ENCODE measurements at regions not wholly inside any gene's neighbourhood (a gene's known extent, or its start where the extent isn't known, plus 50 kb on each side); places are given as distances from the start of the nearest gene placed in this dataset.
"Not testable (repeated sequence)": the region's sequence is repeated elsewhere in the genome, so short reads cannot be mapped to it uniquely, and the experiment has no call there.

- Mint-ChIP-seq H3K4me3 (peak overlapping the region; percentile 73), H3K4me1 (peaks cover 95% of the 10 kb centered on the region), H3K36me3 (peaks cover 34% of the 10 kb centered on the region), H3K27ac (peak overlapping the region; percentile 88)
- H3K9me3 Mint-ChIP-seq, H3K27me3 Mint-ChIP-seq: not testable (repeated sequence)
- peak; percentile 86 for ATAC-seq
These were observed 104.0 kb upstream of the EPB41L4A start for GRCh38 chr5:112522891-112523673.

- H3K9me3 Mint-ChIP-seq, H3K27me3 Mint-ChIP-seq: not testable (repeated sequence)
- Mint-ChIP-seq H3K27ac (peak overlapping the region; percentile 88), H3K4me1 (peaks cover 95% of the 10 kb centered on the region), H3K4me3 (peak overlapping the region; percentile 73), H3K36me3 (peaks cover 28% of the 10 kb centered on the region)
- ATAC-seq = peak; percentile 88
These were observed 104.7 kb upstream of the EPB41L4A start for GRCh38 chr5:112523674-112524263.

GRCh38 chr5:112525217-112525616 is 106.1 kb upstream of the EPB41L4A start:
- Mint-ChIP-seq H3K4me3 (peak overlapping the region; percentile 73), H3K27ac (peak overlapping the region; percentile 88), H3K9me3 (peaks cover 4% of the 10 kb centered on the region), H3K4me1 (peaks cover 93% of the 10 kb centered on the region), H3K27me3 (no peaks in the 10 kb centered on the region), H3K36me3 (peaks cover 21% of the 10 kb centered on the region)
- no peak for ATAC-seq

GRCh38 chr5:112528928-112529327 is 109.9 kb upstream of the EPB41L4A start:
- no peak for ATAC-seq
- Mint-ChIP-seq H3K4me1 (peaks cover 80% of the 10 kb centered on the region), H3K4me3 (no peak overlapping the region), H3K9me3 (peaks cover 2% of the 10 kb centered on the region), H3K27ac (peak overlapping the region; percentile 62), H3K36me3 (peaks cover 8% of the 10 kb centered on the region), H3K27me3 (no peaks in the 10 kb centered on the region)

- H3K27ac Mint-ChIP-seq = peak overlapping the region; percentile 36
- H3K36me3 Mint-ChIP-seq = peaks cover 8% of the 10 kb centered on the region
- H3K4me3 Mint-ChIP-seq = no peak overlapping the region
- peaks cover 2% of the 10 kb centered on the region for H3K9me3 Mint-ChIP-seq
- H3K27me3 Mint-ChIP-seq = no peaks in the 10 kb centered on the region
- ATAC-seq = no peak
- H3K4me1 Mint-ChIP-seq = peaks cover 80% of the 10 kb centered on the region
These were observed 110.4 kb upstream of the EPB41L4A start for GRCh38 chr5:112529525-112529924.

GRCh38 chr5:112532654-112533360 is 113.7 kb upstream of the EPB41L4A start:
- Mint-ChIP-seq H3K4me1 (peaks cover 63% of the 10 kb centered on the region), H3K4me3 (peak overlapping the region; percentile 64), H3K27ac (peak overlapping the region; percentile 94), H3K27me3 (no peaks in the 10 kb centered on the region), H3K36me3 (peaks cover 6% of the 10 kb centered on the region), H3K9me3 (no peaks in the 10 kb centered on the region)
- ATAC-seq = peak; percentile 62

GRCh38 chr5:112533362-112533761 is 114.3 kb upstream of the EPB41L4A start:
- no peak overlapping the region for H3K4me3 Mint-ChIP-seq
- peaks cover 59% of the 10 kb centered on the region for H3K4me1 Mint-ChIP-seq
- H3K27me3 Mint-ChIP-seq = no peaks in the 10 kb centered on the region
- no peaks in the 10 kb centered on the region for H3K9me3 Mint-ChIP-seq
- peak overlapping the region; percentile 94 for H3K27ac Mint-ChIP-seq
- peaks cover 6% of the 10 kb centered on the region for H3K36me3 Mint-ChIP-seq
- ATAC-seq = peak; percentile 53

GRCh38 chr5:112534067-112534583 is 115.0 kb upstream of the EPB41L4A start:
- Mint-ChIP-seq H3K4me3 (no peak overlapping the region), H3K27me3 (no peaks in the 10 kb centered on the region), H3K4me1 (peaks cover 52% of the 10 kb centered on the region), H3K9me3 (no peaks in the 10 kb centered on the region), H3K36me3 (peaks cover 6% of the 10 kb centered on the region), H3K27ac (peak overlapping the region; percentile 94)
- ATAC-seq = no peak

- H3K27me3 Mint-ChIP-seq = no peaks in the 10 kb centered on the region
- H3K9me3 Mint-ChIP-seq = no peaks in the 10 kb centered on the region
- peaks cover 46% of the 10 kb centered on the region for H3K4me1 Mint-ChIP-seq
- H3K4me3 Mint-ChIP-seq = no peak overlapping the region
- ATAC-seq = no peak
- H3K27ac Mint-ChIP-seq = peak overlapping the region; percentile 94
- H3K36me3 Mint-ChIP-seq = peaks cover 6% of the 10 kb centered on the region
These were observed 115.7 kb upstream of the EPB41L4A start for GRCh38 chr5:112534611-112535255.

- Mint-ChIP-seq H3K27me3 (no peaks in the 10 kb centered on the region), H3K4me3 (no peak overlapping the region), H3K4me1 (peaks cover 43% of the 10 kb centered on the region), H3K27ac (peak overlapping the region; percentile 94), H3K36me3 (peaks cover 6% of the 10 kb centered on the region), H3K9me3 (no peaks in the 10 kb centered on the region)
- ATAC-seq = no peak
These were observed 116.3 kb upstream of the EPB41L4A start for GRCh38 chr5:112535356-112535755.

- H3K36me3 Mint-ChIP-seq, H3K9me3 Mint-ChIP-seq, H3K4me3 Mint-ChIP-seq, ATAC-seq, H3K27me3 Mint-ChIP-seq, H3K27ac Mint-ChIP-seq: not testable (repeated sequence)
- H3K4me1 Mint-ChIP-seq = peaks cover 13% of the 10 kb centered on the region
These were observed 125.5 kb upstream of the EPB41L4A start for GRCh38 chr5:112544558-112544957.

- no peak overlapping the region for H3K27ac Mint-ChIP-seq
- ATAC-seq = no peak
These were observed 128.0 kb upstream of the EPB41L4A start for GRCh38 chr5:112546946-112547592.

GRCh38 chr5:112548246-112548881 is 129.3 kb upstream of the EPB41L4A start:
- Mint-ChIP-seq H3K4me3 (no peak overlapping the region), H3K36me3 (no peaks in the 10 kb centered on the region), H3K27me3 (no peaks in the 10 kb centered on the region), H3K4me1 (peaks cover 18% of the 10 kb centered on the region), H3K9me3 (peaks cover 3% of the 10 kb centered on the region), H3K27ac (peak overlapping the region; percentile 78)
- no peak for ATAC-seq

More at GRCh38 chr5:112546946-112547592, 128.0 kb upstream of the EPB41L4A start:
- Mint-ChIP-seq H3K27me3 (no peaks in the 10 kb centered on the region), H3K4me1 (peaks cover 18% of the 10 kb centered on the region), H3K9me3 (peaks cover 3% of the 10 kb centered on the region), H3K4me3 (no peak overlapping the region), H3K36me3 (no peaks in the 10 kb centered on the region)

GRCh38 chr5:112549127-112549526 is 130.1 kb upstream of the EPB41L4A start:
- Mint-ChIP-seq H3K36me3 (no peaks in the 10 kb centered on the region), H3K27me3 (no peaks in the 10 kb centered on the region), H3K9me3 (peaks cover 3% of the 10 kb centered on the region), H3K4me1 (peaks cover 18% of the 10 kb centered on the region), H3K27ac (peak overlapping the region; percentile 78), H3K4me3 (no peak overlapping the region)
- ATAC-seq = peak; percentile 51

Data from stimulated activated memory B cell treated with anti-CD40 and anti-IgM and Interleukin-4, amounts not matched to agents 10 μg/mL and 1 μg/mL and 100 μg/mL, for 72 hours (primary cell).